DOHH2 (cell line): ENCODE measurements at regions not wholly inside any gene's neighbourhood (a gene's known extent, or its start where the extent isn't known, plus 50 kb on each side); places are given as distances from the start of the nearest gene placed in this dataset.
A peak's percentile ranks its signal among the peaks of the same experiment; 100 is the strongest.

ENCODE experiments used
- H3F3A ChIP-seq: fragments of 200-600 bp; sonication (generic), shearing (Covaris generic); 2 replicates; pipeline ENCODE4 v1.6.0; 2016; ENCODE audit warnings: antibody characterized with exemption, mild to moderate bottlenecking; ENCODE audit not compliant: control insufficient read depth, insufficient read depth
- H3K27ac ChIP-seq: fragments of 200-600 bp; sonication (generic); 2 replicates; pipeline ENCODE4 v1.5.1; 2014; ENCODE audit warnings: low read depth, mild to moderate bottlenecking, low read length, moderate library complexity
- H3K27me3 ChIP-seq: fragments of 200-600 bp; sonication (generic); 2 replicates; pipeline ENCODE4 v1.6.1; 2014; ENCODE audit warnings: mild to moderate bottlenecking, low read length, mixed read lengths; ENCODE audit not compliant: control insufficient read depth
- H3K36me3 ChIP-seq: fragments of 200-600 bp; sonication (generic); 2 replicates; pipeline ENCODE4 v1.6.1; 2014; ENCODE audit warnings: mild to moderate bottlenecking, low read length, moderate library complexity, mixed read lengths; ENCODE audit not compliant: control insufficient read depth
- H3K4me1 ChIP-seq: fragments of 200-600 bp; sonication (generic); 2 replicates; pipeline ENCODE4 v1.6.1; 2014; ENCODE audit warnings: mild to moderate bottlenecking, low read length, mixed read lengths; ENCODE audit not compliant: control insufficient read depth
- H3K4me2 ChIP-seq: fragments of 200-600 bp; sonication (generic); 2 replicates; pipeline ENCODE4 v1.6.0; 2014; ENCODE audit warnings: mild to moderate bottlenecking, low read length, moderate library complexity
- H3K4me3 ChIP-seq: fragments of 200-600 bp; sonication (generic); 2 replicates; pipeline ENCODE4 v1.5.1; 2014; ENCODE audit warnings: mild to moderate bottlenecking, low read length, mixed read lengths
- H3K79me2 ChIP-seq: fragments of 200-600 bp; sonication (generic); 2 replicates; pipeline ENCODE4 v1.6.1; 2014; ENCODE audit warnings: mild to moderate bottlenecking, low read length, mixed read lengths; ENCODE audit not compliant: control insufficient read depth
- H3K9me2 ChIP-seq: fragments of 200-600 bp; sonication (generic); replicated peaks from 2 replicates; pipeline ENCODE4 v1.6.1; 2014; ENCODE audit warnings: mild to moderate bottlenecking, low read length, mixed read lengths; ENCODE audit not compliant: control insufficient read depth
- H3K9me3 ChIP-seq: fragments of 200-600 bp; sonication (generic); 2 replicates; pipeline ENCODE4 v1.6.1; 2014; ENCODE audit warnings: antibody characterized with exemption, low read length, mixed read lengths; ENCODE audit not compliant: control insufficient read depth, insufficient read depth
- H4K20me1 ChIP-seq: fragments of 200-600 bp; sonication (generic); 2 replicates; pipeline ENCODE4 v1.6.0; 2014; ENCODE audit warnings: low read depth, mild to moderate bottlenecking, antibody characterized with exemption, low read length, moderate library complexity; ENCODE audit not compliant: control insufficient read depth, insufficient read depth
- EZH2phosphoT487 ChIP-seq: fragments of 200-600 bp; sonication (generic); IDR thresholded peaks from 2 replicates; pipeline ENCODE4 v1.6.1; 2017; ENCODE audit warnings: borderline replicate concordance, mild to moderate bottlenecking, antibody characterized with exemption, low read length, moderate library complexity, mixed read lengths
- TF ChIP-seq, protein P1 (sequence below): fragments of 200-600 bp; sonication (generic); IDR thresholded peaks from one replicate; pipeline ENCODE4 v1.5.1; 2014; ENCODE audit warnings: antibody characterized with exemption, mild to moderate bottlenecking, low read depth, low read length; ENCODE audit not compliant: poor library complexity, severe bottlenecking

DNA sequence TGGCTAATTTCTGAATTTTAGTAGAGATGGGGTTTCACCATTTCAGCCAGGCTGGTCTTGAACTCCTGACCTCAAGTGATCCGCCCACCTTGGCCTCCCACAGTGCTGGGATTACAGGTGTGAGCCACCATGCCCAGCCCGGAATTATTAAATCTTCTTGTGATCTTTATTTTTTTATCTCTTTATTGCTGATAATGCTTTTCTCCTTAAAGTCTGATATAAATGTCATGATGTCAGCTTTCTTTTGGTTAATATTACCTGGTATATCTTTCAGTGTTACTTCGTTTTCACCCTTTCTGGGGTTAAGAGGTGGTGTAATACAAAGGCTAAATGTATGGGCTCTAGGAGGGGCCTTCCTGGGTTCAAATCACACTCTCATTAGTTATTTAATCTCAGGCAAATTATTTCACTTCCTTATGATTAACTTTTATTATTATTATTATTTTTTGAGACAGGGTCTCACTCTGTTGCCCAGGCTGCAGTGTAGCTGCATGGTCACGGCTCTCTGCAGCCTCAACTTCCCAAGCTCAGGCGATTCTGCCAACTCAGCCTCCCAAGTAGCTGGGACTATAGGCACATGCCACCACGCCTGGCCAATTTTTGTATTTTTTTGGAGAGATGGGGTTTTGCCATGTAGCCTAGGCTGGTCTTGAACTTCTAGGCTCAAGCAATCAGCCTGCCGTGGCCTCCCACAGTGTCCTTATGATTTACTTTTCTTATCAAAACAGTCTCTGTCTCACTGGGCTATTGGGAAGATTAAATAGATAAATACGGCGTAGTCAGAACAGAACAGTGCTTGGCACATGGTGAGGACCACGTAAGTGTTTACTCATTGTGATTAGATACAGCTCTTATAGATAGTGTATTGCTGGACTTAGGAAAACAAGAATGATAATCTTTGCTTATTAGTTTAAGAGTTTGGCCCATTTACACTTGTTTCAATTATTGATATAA lies 216.5 kb downstream of the URB2 start:
- no peaks in the 10 kb centered on the region for H3K9me2 ChIP-seq
- H3K4me2 ChIP-seq, result no peak overlapping the region
- H3F3A ChIP-seq, result no peaks in the 10 kb centered on the region
- H3K9me3 ChIP-seq, result no peaks in the 10 kb centered on the region
- no peaks in the 10 kb centered on the region for H3K79me2 ChIP-seq
- TF ChIP-seq, protein P1, sequence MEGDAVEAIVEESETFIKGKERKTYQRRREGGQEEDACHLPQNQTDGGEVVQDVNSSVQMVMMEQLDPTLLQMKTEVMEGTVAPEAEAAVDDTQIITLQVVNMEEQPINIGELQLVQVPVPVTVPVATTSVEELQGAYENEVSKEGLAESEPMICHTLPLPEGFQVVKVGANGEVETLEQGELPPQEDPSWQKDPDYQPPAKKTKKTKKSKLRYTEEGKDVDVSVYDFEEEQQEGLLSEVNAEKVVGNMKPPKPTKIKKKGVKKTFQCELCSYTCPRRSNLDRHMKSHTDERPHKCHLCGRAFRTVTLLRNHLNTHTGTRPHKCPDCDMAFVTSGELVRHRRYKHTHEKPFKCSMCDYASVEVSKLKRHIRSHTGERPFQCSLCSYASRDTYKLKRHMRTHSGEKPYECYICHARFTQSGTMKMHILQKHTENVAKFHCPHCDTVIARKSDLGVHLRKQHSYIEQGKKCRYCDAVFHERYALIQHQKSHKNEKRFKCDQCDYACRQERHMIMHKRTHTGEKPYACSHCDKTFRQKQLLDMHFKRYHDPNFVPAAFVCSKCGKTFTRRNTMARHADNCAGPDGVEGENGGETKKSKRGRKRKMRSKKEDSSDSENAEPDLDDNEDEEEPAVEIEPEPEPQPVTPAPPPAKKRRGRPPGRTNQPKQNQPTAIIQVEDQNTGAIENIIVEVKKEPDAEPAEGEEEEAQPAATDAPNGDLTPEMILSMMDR, result no peak
- no peak for TF ChIP-seq EZH2phosphoT487
- no peak overlapping the region for H3K27ac ChIP-seq
- H3K27me3 ChIP-seq, result peaks cover 22% of the 10 kb centered on the region
- H3K36me3 ChIP-seq, result no peaks in the 10 kb centered on the region
- no peaks in the 10 kb centered on the region for H4K20me1 ChIP-seq
- H3K4me3 ChIP-seq, result no peak overlapping the region
- no peaks in the 10 kb centered on the region for H3K4me1 ChIP-seq

- Histone ChIP-seq H4K20me1 (no peaks in the 10 kb centered on the region), H3K36me3 (no peaks in the 10 kb centered on the region), H3K27me3 (peaks cover 22% of the 10 kb centered on the region), H3K27ac (no peak overlapping the region), H3F3A (no peaks in the 10 kb centered on the region), H3K4me2 (no peak overlapping the region), H3K4me3 (no peak overlapping the region), H3K79me2 (no peaks in the 10 kb centered on the region), H3K9me3 (no peaks in the 10 kb centered on the region), H3K9me2 (no peaks in the 10 kb centered on the region), H3K4me1 (no peaks in the 10 kb centered on the region)
- no peak for TF ChIP-seq EZH2phosphoT487
- TF ChIP-seq, protein P1, result peak; percentile 30
Measured at GRCh38 chr1:229843627-229844238, 217.7 kb downstream of the URB2 start.

DNA sequence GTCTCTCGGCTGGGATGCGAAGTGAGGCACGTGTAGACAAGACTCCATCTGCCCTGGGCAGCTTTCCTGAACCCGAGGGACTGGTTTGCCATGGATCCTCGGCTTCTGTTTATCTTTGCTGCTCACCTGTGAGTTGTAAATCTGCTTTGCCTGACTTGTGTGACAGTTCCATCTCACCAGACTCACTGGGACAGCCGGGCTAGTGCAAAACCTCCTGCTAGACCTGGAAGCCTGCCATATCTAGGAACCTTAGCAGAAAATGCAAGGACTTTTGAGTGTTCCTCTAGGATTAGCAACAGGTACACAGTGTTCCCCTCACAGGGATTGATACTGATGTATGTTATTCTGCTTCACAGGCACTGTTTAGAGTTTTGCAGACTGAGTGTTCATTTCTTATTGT lies 218.6 kb downstream of the URB2 start:
- H3K9me3 ChIP-seq, result no peaks in the 10 kb centered on the region
- no peaks in the 10 kb centered on the region for H3K4me1 ChIP-seq
- H3K27me3 ChIP-seq, result peaks cover 22% of the 10 kb centered on the region
- no peaks in the 10 kb centered on the region for H3K79me2 ChIP-seq
- TF ChIP-seq, protein P1, result no peak
- no peak for TF ChIP-seq EZH2phosphoT487
- no peaks in the 10 kb centered on the region for H3K36me3 ChIP-seq
- H4K20me1 ChIP-seq, result no peaks in the 10 kb centered on the region
- no peaks in the 10 kb centered on the region for H3F3A ChIP-seq
- H3K9me2 ChIP-seq, result no peaks in the 10 kb centered on the region
- no peak overlapping the region for H3K27ac ChIP-seq
- no peak overlapping the region for H3K4me2 ChIP-seq
- H3K4me3 ChIP-seq, result no peak overlapping the region
